ENCODE measurements at regions not wholly inside any gene's neighbourhood (a gene's known extent, or its start where the extent isn't known, plus 50 kb on each side); places are given as distances from the start of the nearest gene placed in this dataset.
"Not testable (repeated sequence)": the region's sequence is repeated elsewhere in the genome, so short reads cannot be mapped to it uniquely, and the experiment has no call there.

DNA sequence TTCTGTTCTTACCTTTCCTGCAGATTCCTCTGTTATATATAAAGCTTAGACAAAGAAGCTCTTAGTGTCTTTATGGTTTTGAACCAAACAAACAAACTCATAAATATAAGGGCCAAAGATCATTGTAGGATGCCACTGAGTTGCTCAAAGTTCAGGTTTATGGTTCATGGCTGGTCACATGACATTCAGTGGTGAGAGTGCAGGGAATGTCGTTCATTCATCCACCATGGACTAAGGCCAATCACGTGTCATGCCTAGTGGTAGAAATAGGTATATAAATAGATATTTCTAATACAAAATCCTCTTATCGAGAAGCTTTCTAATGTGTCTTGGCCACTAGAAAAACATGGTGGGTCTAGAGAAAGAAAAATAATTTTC is 119.4 kb downstream of the GATA3 start:
- no peak for DNase-seq
- H3K4me1 ChIP-seq (ENCODE audit: control insufficient read depth, insufficient read depth, low read length): no peaks in the 10 kb centered on the region
- no peak overlapping the region for H3K4me3 Mint-ChIP-seq
- H3K27me3 Mint-ChIP-seq (ENCODE audit: low read depth in 2 of 2): no peaks in the 10 kb centered on the region
- H3K36me3 ChIP-seq (ENCODE audit: control insufficient read depth, insufficient read depth, low read length): no peaks in the 10 kb centered on the region
- intact Hi-C loops (cut with micrococcal nuclease): no loop called here
- peaks cover 5 to 6% of the 10 kb centered on the region in 2 donors for H3K9me3 Mint-ChIP-seq
- H3K4me3 ChIP-seq (ENCODE audit: low read length): no peak overlapping the region
- H3K27ac ChIP-seq (ENCODE audit: low read length): no peak overlapping the region
- no peaks in the 10 kb centered on the region for H3K4me1 Mint-ChIP-seq
- peaks cover 8% of the 10 kb centered on the region for H3K36me3 Mint-ChIP-seq
- no CpG with 5 or more reads among the region's 3 CpGs for WGBS (ENCODE audit: insufficient coverage)
- TF ChIP-seq, protein P1, sequence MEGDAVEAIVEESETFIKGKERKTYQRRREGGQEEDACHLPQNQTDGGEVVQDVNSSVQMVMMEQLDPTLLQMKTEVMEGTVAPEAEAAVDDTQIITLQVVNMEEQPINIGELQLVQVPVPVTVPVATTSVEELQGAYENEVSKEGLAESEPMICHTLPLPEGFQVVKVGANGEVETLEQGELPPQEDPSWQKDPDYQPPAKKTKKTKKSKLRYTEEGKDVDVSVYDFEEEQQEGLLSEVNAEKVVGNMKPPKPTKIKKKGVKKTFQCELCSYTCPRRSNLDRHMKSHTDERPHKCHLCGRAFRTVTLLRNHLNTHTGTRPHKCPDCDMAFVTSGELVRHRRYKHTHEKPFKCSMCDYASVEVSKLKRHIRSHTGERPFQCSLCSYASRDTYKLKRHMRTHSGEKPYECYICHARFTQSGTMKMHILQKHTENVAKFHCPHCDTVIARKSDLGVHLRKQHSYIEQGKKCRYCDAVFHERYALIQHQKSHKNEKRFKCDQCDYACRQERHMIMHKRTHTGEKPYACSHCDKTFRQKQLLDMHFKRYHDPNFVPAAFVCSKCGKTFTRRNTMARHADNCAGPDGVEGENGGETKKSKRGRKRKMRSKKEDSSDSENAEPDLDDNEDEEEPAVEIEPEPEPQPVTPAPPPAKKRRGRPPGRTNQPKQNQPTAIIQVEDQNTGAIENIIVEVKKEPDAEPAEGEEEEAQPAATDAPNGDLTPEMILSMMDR (IDR thresholded peaks at IDR 0.05): no peak
- no peak for ATAC-seq
- no peak overlapping the region for H3K27ac Mint-ChIP-seq
- peaks cover 3% of the 10 kb centered on the region for H3K9me3 ChIP-seq (ENCODE audit: control insufficient read depth, insufficient read depth, low read length)
- H3K27me3 ChIP-seq (ENCODE audit: control insufficient read depth, insufficient read depth, low read length): no peaks in the 10 kb centered on the region

DNA sequence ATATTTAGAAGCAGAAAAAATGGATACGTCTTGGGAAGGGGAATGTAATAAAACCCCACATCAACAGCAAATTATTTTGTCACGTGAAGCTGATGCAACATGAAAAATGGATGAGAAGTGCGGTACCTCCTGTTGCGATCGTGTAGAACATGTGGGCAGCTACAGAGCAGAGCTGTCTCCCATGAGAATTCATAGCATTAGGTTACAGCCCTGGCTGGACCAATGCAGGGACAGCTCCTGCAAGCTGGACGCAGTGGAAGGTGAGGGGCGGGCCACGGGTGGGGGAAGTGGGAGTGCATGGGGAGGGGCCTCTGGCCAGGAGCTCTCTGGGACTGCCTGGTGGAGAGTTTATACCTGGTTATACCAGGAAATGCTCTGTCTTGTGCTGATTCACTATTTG is 120.3 kb downstream of the GATA3 start:
- Mint-ChIP-seq H3K9me3 (no peaks in the 10 kb centered on the region), H3K36me3 (no peaks in the 10 kb centered on the region), H3K4me3 (no peak overlapping the region), H3K4me1 (no peaks in the 10 kb centered on the region), H3K27me3 (ENCODE audit: low read depth in 2 of 2) (no peaks in the 10 kb centered on the region), H3K27ac (no peak overlapping the region)
- Histone ChIP-seq H3K4me3 (ENCODE audit: low read length) (no peak overlapping the region), H3K36me3 (ENCODE audit: control insufficient read depth, insufficient read depth, low read length) (no peaks in the 10 kb centered on the region), H3K9me3 (ENCODE audit: control insufficient read depth, insufficient read depth, low read length) (no peaks in the 10 kb centered on the region), H3K4me1 (ENCODE audit: control insufficient read depth, insufficient read depth, low read length) (no peaks in the 10 kb centered on the region), H3K27ac (ENCODE audit: low read length) (no peak overlapping the region), H3K27me3 (ENCODE audit: control insufficient read depth, insufficient read depth, low read length) (no peaks in the 10 kb centered on the region)
- TF ChIP-seq, protein P1 (IDR thresholded peaks at IDR 0.05): no peak
- DNase-seq (no peak), ATAC-seq (no peak)
- intact Hi-C loops (cut with micrococcal nuclease): no loop called here
- WGBS (ENCODE audit: insufficient coverage): 93% methylated on average over 7 of the region's 8 CpGs

DNA sequence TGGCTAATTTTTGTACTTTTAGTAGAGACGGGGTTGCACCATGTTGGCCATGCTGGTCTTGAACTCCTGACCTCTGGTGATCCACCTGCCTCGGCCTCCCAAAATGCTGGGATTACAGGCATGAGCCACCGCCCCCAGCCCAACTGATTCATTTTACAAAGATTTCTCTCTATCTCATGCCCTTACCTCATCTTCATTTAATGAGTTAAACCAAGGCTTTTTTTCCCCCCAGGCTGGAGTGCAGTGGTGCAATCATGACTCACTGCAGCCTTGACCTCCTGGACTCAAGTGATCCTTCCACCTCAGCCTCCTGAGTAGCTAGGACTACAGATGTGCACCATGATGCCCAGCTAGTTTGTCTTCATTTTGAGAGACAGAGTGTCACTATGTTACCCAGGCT is 123.0 kb downstream of the GATA3 start:
- intact Hi-C loops (cut with micrococcal nuclease): not testable (repeated sequence)

DNA sequence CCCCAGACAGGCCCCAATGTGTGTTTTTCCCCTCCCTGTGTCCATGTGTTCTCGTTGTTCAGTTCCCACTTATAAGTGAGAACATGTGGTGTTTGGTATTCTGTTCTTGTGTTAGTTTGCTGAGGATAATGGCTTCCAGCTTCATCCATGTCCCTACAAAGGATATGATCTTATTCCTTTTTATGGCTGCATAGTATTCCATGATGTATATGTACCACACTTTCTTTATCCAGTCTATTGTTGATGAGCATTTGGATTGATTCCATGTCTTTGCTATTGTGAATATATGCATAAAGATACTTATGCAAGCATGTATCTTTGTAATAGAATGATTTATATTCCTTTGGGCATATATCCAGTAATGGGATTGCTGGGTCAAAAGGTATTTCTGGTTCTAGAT is 125.3 kb downstream of the GATA3 start:
- H3K27me3 Mint-ChIP-seq (ENCODE audit: low read depth in 2 of 2): peaks cover 0 to 11% of the 10 kb centered on the region in 2 donors
- not testable (repeated sequence) for H3K36me3 Mint-ChIP-seq; ATAC-seq; H3K9me3 ChIP-seq (ENCODE audit: control insufficient read depth, insufficient read depth, low read length); H3K27ac ChIP-seq (ENCODE audit: low read length); H3K9me3 Mint-ChIP-seq; H3K4me3 ChIP-seq (ENCODE audit: low read length); H3K4me3 Mint-ChIP-seq; H3K36me3 ChIP-seq (ENCODE audit: control insufficient read depth, insufficient read depth, low read length); H3K4me1 ChIP-seq (ENCODE audit: control insufficient read depth, insufficient read depth, low read length); DNase-seq; H3K27me3 ChIP-seq (ENCODE audit: control insufficient read depth, insufficient read depth, low read length); H3K27ac Mint-ChIP-seq
- no CpG with 5 or more reads among the region's 1 CpG for WGBS (ENCODE audit: insufficient coverage)
- intact Hi-C loops (cut with micrococcal nuclease): loop anchor here (5.0 kb wide), 1 partner anchor 293 kb away; no protein-coding TSS in a partner anchor
- peaks cover 19 to 26% of the 10 kb centered on the region in 2 donors for H3K4me1 Mint-ChIP-seq

More for the DNA sequence above, 123.0 kb downstream of the GATA3 start:
- H3K4me3 ChIP-seq (ENCODE audit: low read length); H3K9me3 Mint-ChIP-seq; H3K4me1 ChIP-seq (ENCODE audit: control insufficient read depth, insufficient read depth, low read length); H3K36me3 ChIP-seq (ENCODE audit: control insufficient read depth, insufficient read depth, low read length); H3K27ac ChIP-seq (ENCODE audit: low read length); H3K4me3 Mint-ChIP-seq; H3K27me3 ChIP-seq (ENCODE audit: control insufficient read depth, insufficient read depth, low read length); ATAC-seq; DNase-seq; H3K36me3 Mint-ChIP-seq; H3K9me3 ChIP-seq (ENCODE audit: control insufficient read depth, insufficient read depth, low read length); H3K27ac Mint-ChIP-seq; H3K4me1 Mint-ChIP-seq: not testable (repeated sequence)
- H3K27me3 Mint-ChIP-seq (ENCODE audit: low read depth in 2 of 2): peaks cover 0 to 11% of the 10 kb centered on the region in 2 donors
- WGBS (ENCODE audit: insufficient coverage): 79% methylated on average over 3 of the region's 3 CpGs
